ENCODE measurements at regions not wholly inside any gene's neighbourhood (a gene's known extent, or its start where the extent isn't known, plus 50 kb on each side); places are given as distances from the start of the nearest gene placed in this dataset.

DNA sequence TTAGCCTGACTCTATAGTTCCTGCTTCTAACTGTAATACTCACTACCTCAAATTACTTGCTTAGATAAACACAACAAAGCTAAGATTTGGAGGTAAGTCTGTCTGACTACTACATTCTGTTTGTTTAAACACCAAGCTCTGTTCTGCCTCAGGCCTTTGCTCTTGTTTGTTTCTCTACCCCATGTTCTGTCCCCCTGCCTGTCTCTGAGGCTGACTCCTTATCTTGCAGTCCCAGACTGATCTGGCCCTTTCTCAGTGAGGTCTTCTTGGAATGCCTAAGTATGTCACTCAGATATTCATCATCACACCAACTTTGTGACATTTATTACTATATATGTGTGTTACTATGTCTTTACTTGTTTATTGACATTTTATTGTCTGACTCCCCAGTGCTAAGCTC lies 425.5 kb downstream of the LMO4 start:
- no peaks in the 10 kb centered on the region for H3K4me1 Mint-ChIP-seq
- no peak for DNase-seq
- Histone ChIP-seq H3K36me3 (ENCODE audit: control insufficient read depth, insufficient read depth, low read length) (no peaks in the 10 kb centered on the region), H3K4me3 (ENCODE audit: low read length) (no peak overlapping the region), H3K9me3 (ENCODE audit: control insufficient read depth, low read length) (no peaks in the 10 kb centered on the region), H3K4me1 (ENCODE audit: control insufficient read depth, insufficient read depth, low read length) (no peaks in the 10 kb centered on the region), H3K27me3 (ENCODE audit: control insufficient read depth, insufficient read depth, low read length, poor library complexity, severe bottlenecking) (peaks cover 24% of the 10 kb centered on the region), H3K27ac (ENCODE audit: low read depth, low read length) (no peak overlapping the region), H3K9ac (ENCODE audit: extremely low read depth, low read length, poor library complexity, severe bottlenecking) (no peak overlapping the region)
- no peaks in the 10 kb centered on the region for H3K36me3 Mint-ChIP-seq (ENCODE audit: low read depth)
- H3K27me3 Mint-ChIP-seq (ENCODE audit: insufficient read depth), result peaks cover 6% of the 10 kb centered on the region
- H3K4me3 Mint-ChIP-seq, result no peak overlapping the region
- TF ChIP-seq, protein P1, sequence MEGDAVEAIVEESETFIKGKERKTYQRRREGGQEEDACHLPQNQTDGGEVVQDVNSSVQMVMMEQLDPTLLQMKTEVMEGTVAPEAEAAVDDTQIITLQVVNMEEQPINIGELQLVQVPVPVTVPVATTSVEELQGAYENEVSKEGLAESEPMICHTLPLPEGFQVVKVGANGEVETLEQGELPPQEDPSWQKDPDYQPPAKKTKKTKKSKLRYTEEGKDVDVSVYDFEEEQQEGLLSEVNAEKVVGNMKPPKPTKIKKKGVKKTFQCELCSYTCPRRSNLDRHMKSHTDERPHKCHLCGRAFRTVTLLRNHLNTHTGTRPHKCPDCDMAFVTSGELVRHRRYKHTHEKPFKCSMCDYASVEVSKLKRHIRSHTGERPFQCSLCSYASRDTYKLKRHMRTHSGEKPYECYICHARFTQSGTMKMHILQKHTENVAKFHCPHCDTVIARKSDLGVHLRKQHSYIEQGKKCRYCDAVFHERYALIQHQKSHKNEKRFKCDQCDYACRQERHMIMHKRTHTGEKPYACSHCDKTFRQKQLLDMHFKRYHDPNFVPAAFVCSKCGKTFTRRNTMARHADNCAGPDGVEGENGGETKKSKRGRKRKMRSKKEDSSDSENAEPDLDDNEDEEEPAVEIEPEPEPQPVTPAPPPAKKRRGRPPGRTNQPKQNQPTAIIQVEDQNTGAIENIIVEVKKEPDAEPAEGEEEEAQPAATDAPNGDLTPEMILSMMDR (conservative IDR thresholded peaks at IDR 0.05), result no peak
- H3K27ac Mint-ChIP-seq, result no peak overlapping the region
- no peaks in the 10 kb centered on the region for H3K9me3 Mint-ChIP-seq

GRCh38 chr1:87757676-87758075 lies 429.0 kb downstream of the LMO4 start:
- H3K4me3 Mint-ChIP-seq, result no peak overlapping the region
- peaks cover 2% of the 10 kb centered on the region for H3K27me3 Mint-ChIP-seq (ENCODE audit: insufficient read depth)
- H3K9me3 Mint-ChIP-seq, result no peaks in the 10 kb centered on the region
- Histone ChIP-seq H3K27ac (ENCODE audit: low read depth, low read length) (no peak overlapping the region), H3K36me3 (ENCODE audit: control insufficient read depth, insufficient read depth, low read length) (no peaks in the 10 kb centered on the region), H3K27me3 (ENCODE audit: control insufficient read depth, insufficient read depth, low read length, poor library complexity, severe bottlenecking) (no peaks in the 10 kb centered on the region), H3K4me1 (ENCODE audit: control insufficient read depth, insufficient read depth, low read length) (no peaks in the 10 kb centered on the region), H3K9me3 (ENCODE audit: control insufficient read depth, low read length) (no peaks in the 10 kb centered on the region), H3K9ac (ENCODE audit: extremely low read depth, low read length, poor library complexity, severe bottlenecking) (no peak overlapping the region), H3K4me3 (ENCODE audit: low read length) (no peak overlapping the region)
- DNase-seq, result no peak
- no peaks in the 10 kb centered on the region for H3K36me3 Mint-ChIP-seq (ENCODE audit: low read depth)
- TF ChIP-seq, protein P1 (conservative IDR thresholded peaks at IDR 0.05), result no peak
- 87 to 100% methylated on average over 2 to 9 of the region's 9 CpGs for WGBS, 2 experiments (ENCODE audit: insufficient coverage in 1 of 2, insufficient read length in 1 of 2)
- no peaks in the 10 kb centered on the region for H3K4me1 Mint-ChIP-seq
- H3K27ac Mint-ChIP-seq, result no peak overlapping the region

DNA sequence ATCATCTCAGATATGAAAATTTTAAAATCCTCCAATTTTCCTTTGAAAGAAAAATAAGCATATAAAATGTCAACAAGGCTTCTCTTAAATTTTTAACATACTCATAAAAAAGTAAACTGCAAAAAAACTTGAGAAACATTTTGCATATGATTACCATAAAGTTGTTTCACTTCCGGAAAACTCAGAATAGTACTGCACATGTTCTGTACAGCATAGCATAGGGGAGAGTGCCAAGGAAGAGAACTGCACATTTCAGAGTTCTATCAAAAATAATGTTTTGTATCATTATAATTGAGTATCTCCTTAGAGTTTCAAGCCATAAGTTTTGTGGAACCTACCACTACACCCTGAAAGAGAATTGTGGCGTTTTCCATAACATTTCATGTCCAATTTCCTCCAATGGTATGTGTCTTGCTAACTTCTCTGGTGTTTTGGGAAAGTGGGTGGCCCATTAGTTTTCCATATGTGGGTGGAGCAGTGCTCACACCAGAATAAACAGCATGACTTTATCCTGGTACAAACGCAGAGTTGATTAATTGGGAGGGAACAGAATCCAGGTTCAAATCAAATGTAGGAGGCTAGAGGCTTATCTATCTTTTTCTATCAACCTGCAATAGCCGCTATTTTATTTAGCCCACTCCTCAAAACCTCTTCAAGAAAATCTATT lies 430.9 kb downstream of the LMO4 start:
- H3K27me3 Mint-ChIP-seq (ENCODE audit: insufficient read depth), result no peaks in the 10 kb centered on the region
- Histone ChIP-seq H3K9me3 (ENCODE audit: control insufficient read depth, low read length) (no peaks in the 10 kb centered on the region), H3K27ac (ENCODE audit: low read depth, low read length) (no peak overlapping the region), H3K4me1 (ENCODE audit: control insufficient read depth, insufficient read depth, low read length) (no peaks in the 10 kb centered on the region), H3K27me3 (ENCODE audit: control insufficient read depth, insufficient read depth, low read length, poor library complexity, severe bottlenecking) (no peaks in the 10 kb centered on the region), H3K4me3 (ENCODE audit: low read length) (no peak overlapping the region), H3K9ac (ENCODE audit: extremely low read depth, low read length, poor library complexity, severe bottlenecking) (no peak overlapping the region), H3K36me3 (ENCODE audit: control insufficient read depth, insufficient read depth, low read length) (no peaks in the 10 kb centered on the region)
- no peak for DNase-seq
- TF ChIP-seq, protein P1 (conservative IDR thresholded peaks at IDR 0.05), result no peak
- whole genome bisulfite sequencing, 2 experiments (ENCODE audit: insufficient coverage in 1 of 2, insufficient read length in 1 of 2), result 45% methylated on average over 4 of the region's 4 CpGs; no CpG with 5 or more reads in 1 of the 2 experiments
- H3K27ac Mint-ChIP-seq, result no peak overlapping the region
- H3K4me1 Mint-ChIP-seq, result no peaks in the 10 kb centered on the region
- H3K4me3 Mint-ChIP-seq, result no peak overlapping the region
- H3K36me3 Mint-ChIP-seq (ENCODE audit: low read depth), result no peaks in the 10 kb centered on the region
- H3K9me3 Mint-ChIP-seq, result no peaks in the 10 kb centered on the region
